IPS-15b (cell line): ENCODE measurements at regions not wholly inside any gene's neighbourhood (a gene's known extent, or its start where the extent isn't known, plus 50 kb on each side); places are given as distances from the start of the nearest gene placed in this dataset.

Source experiments
- H3K27me3 ChIP-seq: one replicate; pipeline ENCODE4 v1.6.1; 2013; ENCODE audit warnings: low read length; ENCODE audit not compliant: control insufficient read depth, insufficient read depth
- H3K36me3 ChIP-seq: one replicate; pipeline ENCODE4 v1.6.1; 2013; ENCODE audit warnings: low read length; ENCODE audit not compliant: control insufficient read depth, insufficient read depth
- H3K4me1 ChIP-seq: one replicate; pipeline ENCODE4 v1.6.1; 2013; ENCODE audit warnings: mild to moderate bottlenecking, low read length; ENCODE audit not compliant: control insufficient read depth, insufficient read depth
- H3K4me3 ChIP-seq: one replicate; pipeline ENCODE4 v1.5.1; 2013; ENCODE audit warnings: low read depth, low read length
- H3K9ac ChIP-seq: one replicate; pipeline ENCODE4 v1.6.1; 2013; ENCODE audit warnings: low read depth, mild to moderate bottlenecking, low read length
- H3K9me3 ChIP-seq: one replicate; pipeline ENCODE4 v1.6.1; 2013; ENCODE audit warnings: mild to moderate bottlenecking, low read length; ENCODE audit not compliant: control insufficient read depth, insufficient read depth

DNA sequence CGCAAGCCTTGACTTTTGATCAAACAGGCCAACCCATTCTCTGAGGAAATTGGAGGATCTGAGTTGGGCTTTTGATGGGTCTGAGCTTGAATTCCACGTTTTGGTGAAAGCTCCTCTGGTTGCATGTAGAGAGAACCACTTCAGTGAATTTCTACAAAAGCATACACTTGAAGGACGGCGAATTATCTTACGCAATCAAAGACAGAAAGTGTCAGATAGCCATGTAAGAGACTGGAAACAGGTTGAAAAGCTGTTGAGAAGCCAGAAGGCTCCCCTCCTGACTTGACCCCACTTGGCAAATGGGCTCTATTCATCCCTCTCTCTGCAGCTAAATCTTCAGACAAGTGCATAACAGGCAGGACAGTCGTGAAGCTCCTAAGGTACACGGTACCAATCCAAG lies 809.1 kb downstream of the BCL11B start:
- H3K9ac ChIP-seq: no peak overlapping the region
- H3K9me3 ChIP-seq: no peaks in the 10 kb centered on the region
- H3K27me3 ChIP-seq: no peaks in the 10 kb centered on the region
- no peaks in the 10 kb centered on the region for H3K4me1 ChIP-seq
- H3K36me3 ChIP-seq: no peaks in the 10 kb centered on the region
- H3K4me3 ChIP-seq: no peak overlapping the region

DNA sequence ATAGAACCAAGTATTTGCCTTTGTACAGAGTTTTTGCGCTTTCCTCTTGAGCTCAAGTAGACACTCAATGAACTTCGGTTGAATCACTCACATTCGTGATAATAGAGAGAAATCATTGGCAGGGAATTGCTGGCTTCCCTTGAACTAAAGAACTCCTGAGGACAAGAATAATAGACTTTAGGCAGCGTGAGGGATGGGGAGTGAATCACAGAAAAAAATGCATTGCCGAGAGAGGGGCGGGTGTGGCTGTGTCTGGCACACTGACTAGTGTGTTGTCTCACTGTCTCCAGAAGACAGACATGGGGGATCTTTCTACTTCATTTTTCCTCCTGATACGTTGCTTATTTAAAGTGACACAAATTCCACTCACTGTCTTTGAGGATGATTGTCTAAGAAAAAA lies 805.2 kb downstream of the BCL11B start:
- H3K4me1 ChIP-seq: no peaks in the 10 kb centered on the region
- no peaks in the 10 kb centered on the region for H3K36me3 ChIP-seq
- no peaks in the 10 kb centered on the region for H3K9me3 ChIP-seq
- no peak overlapping the region for H3K9ac ChIP-seq
- no peak overlapping the region for H3K4me3 ChIP-seq
- H3K27me3 ChIP-seq: no peaks in the 10 kb centered on the region

DNA sequence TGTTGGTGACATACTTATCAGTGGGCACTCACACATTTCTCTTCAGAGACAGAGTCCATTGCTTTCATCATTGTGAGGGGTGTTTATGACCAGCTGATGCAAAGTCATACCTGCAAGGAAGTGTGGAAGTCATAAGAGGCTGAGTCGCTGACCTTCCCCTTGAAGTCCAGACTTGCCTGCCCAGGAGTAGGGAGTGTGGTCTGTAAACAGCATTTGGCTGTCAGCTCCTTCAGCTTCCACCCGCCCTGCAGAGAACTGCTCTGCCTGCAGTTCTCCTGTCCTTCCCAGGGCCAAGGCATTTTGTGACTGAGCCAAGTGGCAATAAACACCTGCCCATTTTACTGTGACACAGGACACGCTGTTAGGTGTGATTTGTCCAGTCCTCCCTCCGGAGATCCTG lies 801.3 kb downstream of the BCL11B start:
- Histone ChIP-seq H3K9ac (no peak overlapping the region), H3K9me3 (no peaks in the 10 kb centered on the region)

DNA sequence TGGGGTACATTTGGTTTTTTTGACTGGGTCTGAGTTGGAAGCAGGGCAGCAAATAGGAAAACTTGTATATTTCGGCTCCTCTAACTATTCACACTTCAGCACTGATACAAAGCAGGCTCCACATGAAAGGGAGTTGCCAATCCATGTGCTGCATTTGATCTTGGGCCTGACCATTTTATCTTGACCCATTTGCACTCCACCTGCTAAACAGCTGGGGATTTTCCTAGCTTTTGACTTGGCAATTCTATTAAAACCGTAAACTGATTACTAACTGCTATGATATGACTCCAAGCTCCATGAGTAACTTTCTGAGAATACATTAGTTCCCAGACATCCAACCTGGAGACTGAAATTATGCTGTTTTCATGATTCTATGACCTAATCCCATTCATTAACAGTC lies 797.1 kb downstream of the BCL11B start:
- no peaks in the 10 kb centered on the region for H3K4me1 ChIP-seq
- H3K27me3 ChIP-seq: no peaks in the 10 kb centered on the region
- H3K36me3 ChIP-seq: no peaks in the 10 kb centered on the region
- no peak overlapping the region for H3K4me3 ChIP-seq
- no peak overlapping the region for H3K9ac ChIP-seq
- no peaks in the 10 kb centered on the region for H3K9me3 ChIP-seq

More for the DNA sequence above, 801.3 kb downstream of the BCL11B start:
- Histone ChIP-seq H3K36me3 (no peaks in the 10 kb centered on the region), H3K27me3 (no peaks in the 10 kb centered on the region), H3K4me1 (no peaks in the 10 kb centered on the region), H3K4me3 (no peak overlapping the region)

DNA sequence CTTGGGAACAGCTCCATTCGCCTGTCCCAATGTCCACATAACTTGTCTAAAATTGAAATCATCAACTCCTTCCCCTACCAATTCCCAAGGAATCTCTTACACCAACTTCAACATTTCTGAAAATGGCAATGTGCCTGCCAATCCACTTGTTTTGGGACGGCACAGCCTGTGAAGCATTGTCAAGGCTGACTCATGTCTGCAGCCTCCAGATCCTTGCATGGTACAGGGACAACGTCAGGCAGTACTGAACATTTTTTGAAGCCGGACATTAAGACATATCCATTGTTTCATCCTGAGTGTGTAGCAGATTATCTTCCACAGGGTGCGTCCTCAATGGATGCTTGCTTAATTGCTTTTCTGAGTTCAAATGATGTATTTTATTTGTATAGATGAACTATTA lies 794.1 kb downstream of the BCL11B start:
- Histone ChIP-seq H3K27me3 (no peaks in the 10 kb centered on the region), H3K9ac (no peak overlapping the region), H3K9me3 (no peaks in the 10 kb centered on the region), H3K4me3 (no peak overlapping the region), H3K36me3 (no peaks in the 10 kb centered on the region), H3K4me1 (no peaks in the 10 kb centered on the region)

DNA sequence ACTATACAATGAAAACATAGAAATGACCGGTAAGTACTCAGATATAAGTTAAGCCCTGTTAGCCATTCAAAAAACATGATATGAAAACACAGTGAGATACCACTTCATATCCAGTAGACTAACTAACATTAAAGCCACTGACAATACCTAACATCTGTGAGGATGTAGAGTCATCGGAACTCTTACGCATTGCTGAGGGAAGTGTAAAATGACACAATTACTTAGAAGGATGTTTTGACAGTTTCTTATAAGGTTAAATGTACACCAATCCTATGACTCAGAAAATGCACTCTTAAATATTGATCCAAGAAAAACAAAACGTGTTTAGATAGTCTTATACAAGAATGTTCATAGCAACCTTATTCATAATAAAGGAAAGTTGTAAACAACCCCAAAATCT lies 782.9 kb downstream of the BCL11B start:
- no peaks in the 10 kb centered on the region for H3K27me3 ChIP-seq
- no peaks in the 10 kb centered on the region for H3K36me3 ChIP-seq
- H3K4me3 ChIP-seq: no peak overlapping the region
- H3K9me3 ChIP-seq: no peaks in the 10 kb centered on the region
- H3K4me1 ChIP-seq: no peaks in the 10 kb centered on the region
- no peak overlapping the region for H3K9ac ChIP-seq

DNA sequence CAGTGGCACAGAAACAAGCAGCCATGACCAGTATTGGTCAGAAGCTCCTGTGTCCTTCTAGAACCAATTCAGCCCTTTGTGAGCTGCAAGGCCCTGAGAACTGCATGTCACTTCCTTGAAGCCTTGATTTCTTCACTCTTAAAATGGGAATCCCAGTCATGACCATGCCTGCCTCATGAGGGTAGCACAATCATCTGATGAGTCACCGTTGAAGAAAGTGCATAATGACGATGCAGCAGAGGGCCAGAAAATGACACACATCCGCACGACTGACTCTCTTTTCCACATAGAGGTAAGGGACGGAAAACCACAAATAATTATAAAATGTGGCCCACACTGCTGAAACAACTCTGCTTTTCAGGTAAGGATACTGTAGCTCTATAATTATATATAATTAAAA lies 777.4 kb downstream of the BCL11B start:
- no peak overlapping the region for H3K9ac ChIP-seq
- no peaks in the 10 kb centered on the region for H3K9me3 ChIP-seq
- no peak overlapping the region for H3K4me3 ChIP-seq
- no peaks in the 10 kb centered on the region for H3K4me1 ChIP-seq
- H3K36me3 ChIP-seq: no peaks in the 10 kb centered on the region
- no peaks in the 10 kb centered on the region for H3K27me3 ChIP-seq

DNA sequence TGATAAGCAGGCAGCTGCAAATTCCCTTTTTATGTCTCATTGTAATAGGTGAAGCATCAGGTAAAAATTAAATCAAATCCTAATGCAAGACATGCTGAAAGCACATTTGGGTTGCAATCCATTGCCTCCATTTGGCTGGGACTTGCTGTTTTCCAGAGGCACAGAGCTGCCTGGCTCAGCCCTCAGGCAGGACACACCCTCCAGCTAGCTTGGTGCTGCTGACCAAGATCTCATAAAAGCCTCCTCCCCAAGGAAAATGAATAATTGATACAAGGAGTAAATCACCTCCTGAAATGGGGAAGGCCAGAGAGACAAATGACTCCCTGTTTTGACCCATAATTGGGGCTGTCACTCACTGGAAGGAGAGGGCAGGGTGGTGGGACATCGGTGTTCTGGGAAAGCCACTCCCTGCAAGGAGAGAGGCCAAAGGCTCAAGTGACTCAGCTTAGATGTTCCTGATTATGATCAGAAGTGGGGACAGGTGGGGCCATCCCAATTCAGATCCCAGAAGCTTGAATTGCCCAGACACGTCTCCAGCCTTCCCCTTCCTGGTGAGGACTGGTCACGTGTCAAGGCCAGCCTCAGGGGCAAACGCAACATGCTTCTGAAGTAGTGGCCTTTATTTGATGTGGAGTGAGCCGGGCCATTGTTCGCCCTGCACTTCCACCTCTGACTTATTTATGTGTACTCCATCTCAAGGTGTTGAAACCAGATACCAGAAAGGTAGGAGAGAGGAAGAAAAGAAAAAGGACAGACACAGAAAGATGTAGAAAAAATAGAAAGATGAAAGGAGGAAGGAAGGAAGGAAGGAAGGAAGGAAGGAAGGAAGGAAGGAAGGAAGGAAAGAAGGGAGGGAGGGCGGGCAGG lies 773.7 kb downstream of the BCL11B start:
- no peaks in the 10 kb centered on the region for H3K36me3 ChIP-seq
- no peak overlapping the region for H3K9ac ChIP-seq
- no peaks in the 10 kb centered on the region for H3K4me1 ChIP-seq
- H3K27me3 ChIP-seq: no peaks in the 10 kb centered on the region
- no peaks in the 10 kb centered on the region for H3K9me3 ChIP-seq
- H3K4me3 ChIP-seq: no peak overlapping the region

DNA sequence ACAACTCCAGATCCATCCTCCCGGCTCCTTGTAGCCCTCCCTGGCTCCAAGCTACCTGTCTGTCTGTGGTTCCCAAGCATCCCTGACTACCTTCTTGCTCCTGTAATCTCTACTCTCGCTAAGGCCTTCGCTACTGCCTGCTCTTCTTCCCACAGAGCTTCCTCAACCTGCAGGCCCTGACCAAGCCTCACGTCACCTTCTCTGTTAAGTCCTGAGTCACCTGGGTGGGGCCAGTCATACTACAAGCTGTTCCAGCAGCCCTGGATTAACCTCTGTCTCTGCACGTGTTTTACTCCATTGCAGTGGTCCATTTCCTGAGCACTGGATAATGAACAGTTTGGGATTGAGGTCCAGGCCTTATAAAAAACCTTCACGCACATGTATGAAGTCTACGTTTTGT lies 770.7 kb downstream of the BCL11B start:
- no peak overlapping the region for H3K4me3 ChIP-seq
- H3K36me3 ChIP-seq: no peaks in the 10 kb centered on the region
- no peaks in the 10 kb centered on the region for H3K27me3 ChIP-seq
- H3K4me1 ChIP-seq: no peaks in the 10 kb centered on the region
- no peak overlapping the region for H3K9ac ChIP-seq
- H3K9me3 ChIP-seq: no peaks in the 10 kb centered on the region

DNA sequence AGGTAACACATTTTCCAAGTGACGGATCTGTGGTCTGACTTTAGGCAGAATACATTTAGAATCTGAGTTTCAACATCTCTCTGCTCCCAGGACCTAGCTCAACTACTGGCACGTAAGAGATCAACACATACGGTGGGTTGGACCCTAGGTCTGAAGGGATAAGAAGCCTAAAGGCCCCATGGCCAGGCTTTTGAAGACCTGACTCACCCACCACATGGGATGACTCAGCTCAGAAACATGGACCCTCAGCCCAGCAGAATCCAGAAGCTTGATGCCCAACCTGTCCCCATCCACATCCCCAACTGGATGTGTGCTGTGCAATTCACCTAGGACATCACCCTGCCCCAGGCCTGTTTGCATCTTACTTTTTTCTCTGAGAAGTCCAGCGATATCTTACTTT lies 770.2 kb downstream of the BCL11B start:
- no peaks in the 10 kb centered on the region for H3K36me3 ChIP-seq
- H3K9me3 ChIP-seq: no peaks in the 10 kb centered on the region
- H3K9ac ChIP-seq: no peak overlapping the region
- H3K27me3 ChIP-seq: no peaks in the 10 kb centered on the region
- H3K4me3 ChIP-seq: no peak overlapping the region
- H3K4me1 ChIP-seq: no peaks in the 10 kb centered on the region

DNA sequence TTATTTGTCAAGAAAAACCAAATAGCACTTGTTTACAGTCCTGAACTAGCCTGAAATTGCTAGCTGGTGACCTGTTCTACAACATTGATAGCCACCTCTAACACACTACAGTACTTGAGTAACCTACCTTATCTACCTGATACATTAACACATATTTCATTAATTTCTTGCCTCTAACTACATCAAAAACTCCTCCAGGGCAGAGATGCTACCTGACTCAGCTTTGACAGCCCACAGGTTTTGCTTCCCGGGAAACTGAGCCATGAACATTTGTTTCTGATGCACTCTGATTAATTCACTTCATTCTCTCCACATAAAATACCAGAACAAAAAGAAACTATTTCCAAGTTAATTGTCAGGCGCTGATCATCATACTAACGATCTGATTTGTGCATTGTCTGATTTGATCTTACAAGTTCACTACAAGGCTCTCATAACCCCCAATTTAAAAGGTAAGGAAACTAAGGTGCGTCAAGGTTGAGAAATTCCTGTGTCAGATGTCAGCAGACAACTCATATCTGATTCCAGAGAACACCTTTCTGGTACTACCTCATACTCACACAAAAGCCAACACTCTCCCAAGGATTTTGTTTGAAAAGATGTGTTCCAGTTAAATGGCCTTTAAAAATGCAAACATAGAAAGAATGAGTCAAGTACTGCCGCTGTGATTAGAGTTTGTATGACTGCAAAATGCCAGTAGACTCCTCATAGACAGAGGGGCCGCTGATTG lies 768.7 kb downstream of the BCL11B start:
- Histone ChIP-seq H3K27me3 (no peaks in the 10 kb centered on the region), H3K9me3 (no peaks in the 10 kb centered on the region), H3K36me3 (no peaks in the 10 kb centered on the region), H3K4me3 (no peak overlapping the region), H3K9ac (no peak overlapping the region), H3K4me1 (no peaks in the 10 kb centered on the region)

DNA sequence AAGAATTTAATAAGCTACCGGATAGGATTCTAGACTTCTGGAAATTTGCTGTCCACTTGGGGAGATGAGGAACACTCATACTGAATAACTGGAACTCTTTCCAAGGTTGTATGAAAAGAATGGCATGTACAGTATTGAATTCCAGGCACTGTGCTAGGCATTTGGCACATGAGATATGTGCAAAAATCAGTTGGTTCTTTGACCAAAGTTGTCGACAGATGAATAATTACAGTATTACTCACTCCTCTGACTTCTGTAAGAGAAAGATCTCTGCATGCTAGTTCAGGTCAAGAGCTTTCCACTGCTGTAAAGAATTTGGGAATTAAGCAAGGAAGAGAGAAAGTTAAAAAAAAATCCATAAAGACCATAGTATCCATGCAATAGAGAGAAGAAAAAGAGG lies 764.7 kb downstream of the BCL11B start:
- Histone ChIP-seq H3K9me3 (no peaks in the 10 kb centered on the region), H3K27me3 (no peaks in the 10 kb centered on the region), H3K9ac (no peak overlapping the region), H3K36me3 (no peaks in the 10 kb centered on the region), H3K4me3 (no peak overlapping the region), H3K4me1 (no peaks in the 10 kb centered on the region)
